PC-9 (cell line): ENCODE measurements at regions not wholly inside any gene's neighbourhood (a gene's known extent, or its start where the extent isn't known, plus 50 kb on each side); places are given as distances from the start of the nearest gene placed in this dataset.

Source experiments
- BruUV-seq: library from RNA; stranded (reverse); fragments of 400-500 nt; replicated peaks from 2 replicates; lab custom pipeline; 2021; lab: Mats Ljungman, UMichigan
- CTCF ChIA-PET: fragments of 300-600 bp; sonication (Branson Sonifier 250); formaldehyde crosslinking; loops from one replicate; lab custom pipeline; 2022; ENCODE audit warnings: antibody characterized with exemption; lab: Charles Lee
- POLR2A ChIA-PET: fragments of 300-600 bp; sonication (Branson Sonifier 250); formaldehyde crosslinking; loops from one replicate; lab custom pipeline; 2022; ENCODE audit warnings: antibody characterized with exemption; ENCODE audit not compliant: unreplicated experiment; lab: Charles Lee
- DNase-seq, 2 experiments: peaks; one replicate each; pipeline versions ENCODE4 v3.0.0 to v3.0.0-alpha.2; 2015 to 2022; ENCODE audit warnings: mixed read lengths in 1 of 2
- H2AFZ ChIP-seq: fragments of 200-600 bp; sonication (generic); 2 replicates; pipeline ENCODE4 v1.8.1; 2017; ENCODE audit warnings: antibody characterized with exemption
- H3F3A ChIP-seq: fragments of 200-600 bp; sonication (generic); 2 replicates; pipeline ENCODE4 v1.8.1; 2017; ENCODE audit warnings: antibody characterized with exemption, mild to moderate bottlenecking, low read depth; ENCODE audit not compliant: insufficient read depth
- H3K27ac ChIP-seq: fragments of 200-600 bp; sonication (generic); 2 replicates; pipeline ENCODE4 v1.6.1; 2016; ENCODE audit warnings: mixed run types
- H3K27me3 ChIP-seq: fragments of 200-600 bp; sonication (generic); 2 replicates; pipeline ENCODE4 v1.6.1; 2016; ENCODE audit warnings: low read depth, mixed run types; ENCODE audit not compliant: insufficient read depth
- H3K36me3 ChIP-seq: fragments of 200-600 bp; sonication (generic); 2 replicates; pipeline ENCODE4 v1.6.1; 2016; ENCODE audit warnings: low read depth, mixed run types
- H3K4me1 ChIP-seq: fragments of 200-600 bp; sonication (generic); replicated peaks from 2 replicates; pipeline ENCODE4 v1.6.1; 2016; ENCODE audit warnings: mixed run types; ENCODE audit not compliant: insufficient read depth
- H3K4me2 ChIP-seq: fragments of 200-600 bp; sonication (generic); 2 replicates; pipeline ENCODE4 v1.6.1; 2017; ENCODE audit warnings: mixed run types
- H3K4me3 ChIP-seq: fragments of 200-600 bp; sonication (generic); 2 replicates; pipeline ENCODE4 v1.6.1; 2016; ENCODE audit warnings: mixed run types
- H3K79me2 ChIP-seq: fragments of 200-600 bp; sonication (generic); 2 replicates; pipeline ENCODE4 v1.6.1; 2017; ENCODE audit warnings: low read depth, mixed run types
- H3K9me2 ChIP-seq: fragments of 200-600 bp; sonication (generic); 2 replicates; pipeline ENCODE4 v1.8.1; 2017; ENCODE audit warnings: mild to moderate bottlenecking; ENCODE audit not compliant: insufficient read depth
- H3K9me3 ChIP-seq: fragments of 200-600 bp; sonication (generic); 2 replicates; pipeline ENCODE4 v1.8.1; 2016; ENCODE audit warnings: low read depth; ENCODE audit not compliant: insufficient read depth
- H4K20me1 ChIP-seq: fragments of 200-600 bp; sonication (generic); 2 replicates; pipeline ENCODE4 v1.8.1; 2017; ENCODE audit not compliant: insufficient read depth
- CTCF ChIP-seq: fragments of 200-600 bp; sonication (generic); conservative IDR thresholded peaks from 2 replicates; pipeline ENCODE4 v1.6.1; 2017; ENCODE audit warnings: mixed run types, antibody characterized with exemption, mild to moderate bottlenecking, moderate library complexity
- EZH2 ChIP-seq: fragments of 200-600 bp; sonication (generic); IDR thresholded peaks from 2 replicates; pipeline ENCODE4 v1.8.0; 2017; ENCODE audit warnings: antibody characterized with exemption, low read depth
- intact Hi-C: fragments of 100-400 bp; cut with micrococcal nuclease; formaldehyde crosslinking; loops from one replicate; pipeline ENCODE4 v1.10.0; 2022; ENCODE audit not compliant: unreplicated experiment

DNA sequence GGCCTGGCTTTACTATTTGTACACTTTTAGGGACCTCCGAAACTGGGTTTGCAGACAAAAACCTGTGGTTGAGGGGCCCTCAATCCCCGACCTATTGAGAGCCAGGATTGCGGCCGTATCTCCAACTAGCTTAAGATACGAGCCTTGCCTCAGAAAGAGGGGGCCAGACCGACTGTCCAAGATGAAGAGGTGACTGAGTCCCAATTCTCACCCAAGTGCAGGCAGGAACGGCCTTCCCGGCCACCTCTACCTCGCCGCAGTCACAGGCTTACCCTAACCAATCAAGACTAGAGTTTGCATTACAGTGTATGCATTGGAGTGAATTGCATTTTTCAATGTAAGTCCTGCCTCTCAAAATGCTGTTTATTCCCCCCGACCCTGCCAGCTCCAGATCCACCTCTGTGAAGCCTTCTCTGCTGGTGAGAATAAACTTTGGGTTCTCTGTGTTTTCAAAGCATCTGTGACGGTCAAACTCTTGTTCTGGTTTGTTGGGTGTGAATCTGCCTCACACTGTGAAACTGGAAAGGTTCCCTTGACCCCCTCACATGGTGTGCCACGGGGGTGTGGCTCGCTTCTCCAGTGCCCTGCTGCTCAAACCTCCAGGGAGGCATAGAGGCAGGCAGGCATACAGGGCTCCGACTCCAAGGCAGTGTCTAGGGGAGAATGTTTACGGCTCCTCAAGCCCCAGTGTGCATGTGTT, 62.2 kb upstream of the WLS start:
- no TSS peak for BruUV-seq
- no peaks in the 10 kb centered on the region for H3K4me1 ChIP-seq
- H3K9me3 ChIP-seq: no peaks in the 10 kb centered on the region
- no peak for DNase-seq
- no peaks in the 10 kb centered on the region for H4K20me1 ChIP-seq
- ChIA-PET CTCF (no interaction called here), POLR2A (no interaction called here)
- H2AFZ ChIP-seq: no peak overlapping the region
- H3K79me2 ChIP-seq: no peaks in the 10 kb centered on the region
- H3K27me3 ChIP-seq: no peaks in the 10 kb centered on the region
- H3K27ac ChIP-seq: no peak overlapping the region
- H3K36me3 ChIP-seq: no peaks in the 10 kb centered on the region
- no peak for TF ChIP-seq EZH2
- TF ChIP-seq CTCF: no peak
- H3K4me3 ChIP-seq: no peak overlapping the region
- H3F3A ChIP-seq: no peaks in the 10 kb centered on the region
- no peaks in the 10 kb centered on the region for H3K9me2 ChIP-seq
- intact Hi-C loops: no loop called here
- H3K4me2 ChIP-seq: no peak overlapping the region

- Histone ChIP-seq H3K4me1 (no peaks in the 10 kb centered on the region), H3F3A (no peaks in the 10 kb centered on the region), H2AFZ (no peak overlapping the region), H4K20me1 (no peaks in the 10 kb centered on the region), H3K9me2 (no peaks in the 10 kb centered on the region), H3K79me2 (no peaks in the 10 kb centered on the region), H3K9me3 (no peaks in the 10 kb centered on the region), H3K36me3 (no peaks in the 10 kb centered on the region), H3K4me3 (no peak overlapping the region), H3K4me2 (no peak overlapping the region), H3K27me3 (no peaks in the 10 kb centered on the region), H3K27ac (no peak overlapping the region)
- no TSS peak for BruUV-seq
- no peak for DNase-seq
- intact Hi-C loops: no loop called here
- ChIA-PET POLR2A (no interaction called here), CTCF (no interaction called here)
- TF ChIP-seq CTCF: no peak
- no peak for TF ChIP-seq EZH2
These were observed 61.5 kb upstream of the WLS start for GRCh38 chr1:68293609-68294366.

GRCh38 chr1:68293122-68293521, 60.8 kb upstream of the WLS start:
- H3K79me2 ChIP-seq: no peaks in the 10 kb centered on the region
- H3K4me2 ChIP-seq: no peak overlapping the region
- H2AFZ ChIP-seq: no peak overlapping the region
- no peak for DNase-seq
- no peak overlapping the region for H3K4me3 ChIP-seq
- H4K20me1 ChIP-seq: no peaks in the 10 kb centered on the region
- no peaks in the 10 kb centered on the region for H3K9me2 ChIP-seq
- ChIA-PET POLR2A (no interaction called here), CTCF (no interaction called here)
- no TSS peak for BruUV-seq
- no peaks in the 10 kb centered on the region for H3K9me3 ChIP-seq
- no peak for TF ChIP-seq EZH2
- TF ChIP-seq CTCF: no peak
- H3F3A ChIP-seq: no peaks in the 10 kb centered on the region
- intact Hi-C loops: no loop called here
- no peaks in the 10 kb centered on the region for H3K36me3 ChIP-seq
- no peaks in the 10 kb centered on the region for H3K4me1 ChIP-seq
- no peaks in the 10 kb centered on the region for H3K27me3 ChIP-seq
- no peak overlapping the region for H3K27ac ChIP-seq
